Fibroblast of skin of left quadriceps (primary cell): ENCODE measurements at regions not wholly inside any gene's neighbourhood (a gene's known extent, or its start where the extent isn't known, plus 50 kb on each side); places are given as distances from the start of the nearest gene placed in this dataset.
A peak's percentile ranks its signal among the peaks of the same experiment; 100 is the strongest.

Experiments used
- DNase-seq, 2 experiments: peaks; one replicate each; pipeline ENCODE4 v3.0.0-alpha.2; 2013; ENCODE audit warnings: low read depth in 2 of 2

- no peak for DNase-seq
Observed at GRCh38 chr3:167895178-167895577, 159.7 kb downstream of the SERPINI1 start.

GRCh38 chr3:167892205-167892604 lies 156.7 kb downstream of the SERPINI1 start:
- no peak for DNase-seq

- peak; percentile 44 to 54 for DNase-seq
Observed at GRCh38 chr3:167887096-167887495, 151.6 kb downstream of the SERPINI1 start.

DNA sequence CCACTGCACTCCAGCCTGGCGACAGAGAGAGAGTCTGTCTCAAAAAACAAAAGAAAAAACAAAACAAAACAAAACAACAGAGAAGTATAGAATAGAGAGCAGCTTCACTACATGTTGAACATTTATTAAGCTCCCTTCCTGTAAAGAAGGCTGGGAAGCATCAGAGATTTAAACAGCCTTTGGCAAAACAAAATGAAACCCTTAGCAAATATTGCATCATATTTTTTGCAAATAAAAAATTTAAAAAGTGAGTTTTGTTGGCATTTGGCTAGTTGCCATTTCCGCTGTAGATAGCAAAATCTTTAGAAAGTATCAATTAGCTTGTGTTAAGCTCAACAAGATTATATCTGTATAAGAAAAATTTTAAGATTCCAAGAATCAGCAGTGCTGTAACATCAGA lies 151.2 kb downstream of the SERPINI1 start:
- DNase-seq, result no peak

DNA sequence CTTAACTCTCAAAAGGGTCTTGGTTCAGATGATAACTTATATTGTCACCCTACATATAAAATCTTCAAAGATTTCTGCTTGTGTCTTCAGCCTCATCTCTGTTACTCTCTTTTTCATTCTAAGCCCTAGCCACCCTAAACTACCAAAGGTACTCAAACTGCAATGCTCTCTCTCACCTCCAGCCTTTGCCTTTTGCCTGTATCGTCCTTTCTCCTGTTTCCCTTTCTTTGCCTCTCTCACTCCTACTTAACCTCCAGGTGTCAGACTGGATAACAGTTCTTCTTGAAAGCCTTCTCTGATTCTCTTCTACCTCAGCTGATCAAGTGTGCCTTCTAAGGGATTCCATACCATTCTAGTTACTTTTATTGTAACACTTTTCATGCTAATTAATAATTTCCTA lies 149.8 kb downstream of the SERPINI1 start:
- DNase-seq, result no peak

DNA sequence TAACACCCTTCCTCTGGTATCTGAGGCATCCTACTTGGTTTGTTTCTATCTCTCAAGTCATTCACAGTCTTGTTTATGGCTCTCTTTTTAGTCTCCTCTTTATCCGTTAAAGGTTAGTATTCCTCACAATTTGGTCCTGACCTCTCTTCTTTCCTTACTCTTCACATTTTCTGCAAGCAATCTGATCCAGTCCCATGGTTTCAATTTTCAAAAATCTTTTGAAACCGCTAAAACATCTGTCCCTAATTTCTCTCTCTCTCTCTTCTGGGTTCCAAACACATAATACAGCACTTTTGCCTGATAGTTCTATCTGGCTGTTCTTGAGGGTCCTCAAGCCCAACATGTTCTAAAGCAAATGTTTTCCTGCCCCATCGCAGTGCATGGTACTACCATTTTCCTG lies 149.0 kb downstream of the SERPINI1 start:
- DNase-seq, result no peak

DNA sequence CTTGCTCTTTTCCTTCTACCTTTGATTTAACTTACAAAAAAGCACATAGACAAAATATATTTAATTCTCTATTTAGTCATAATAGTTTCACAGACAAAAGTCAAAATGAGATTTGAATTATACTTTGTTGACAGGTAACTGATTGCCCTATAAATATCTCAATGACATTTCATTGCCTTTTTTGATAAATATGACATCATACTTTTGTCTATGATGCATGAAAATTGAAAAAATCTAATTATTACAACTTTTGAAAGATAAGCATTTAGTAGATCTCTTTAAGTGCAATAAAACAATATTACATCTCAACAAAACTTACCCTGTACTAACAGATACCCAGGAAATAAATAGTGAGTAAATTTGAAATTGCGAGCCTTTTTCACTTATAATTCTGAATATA lies 147.9 kb downstream of the SERPINI1 start:
- no peak for DNase-seq

DNA sequence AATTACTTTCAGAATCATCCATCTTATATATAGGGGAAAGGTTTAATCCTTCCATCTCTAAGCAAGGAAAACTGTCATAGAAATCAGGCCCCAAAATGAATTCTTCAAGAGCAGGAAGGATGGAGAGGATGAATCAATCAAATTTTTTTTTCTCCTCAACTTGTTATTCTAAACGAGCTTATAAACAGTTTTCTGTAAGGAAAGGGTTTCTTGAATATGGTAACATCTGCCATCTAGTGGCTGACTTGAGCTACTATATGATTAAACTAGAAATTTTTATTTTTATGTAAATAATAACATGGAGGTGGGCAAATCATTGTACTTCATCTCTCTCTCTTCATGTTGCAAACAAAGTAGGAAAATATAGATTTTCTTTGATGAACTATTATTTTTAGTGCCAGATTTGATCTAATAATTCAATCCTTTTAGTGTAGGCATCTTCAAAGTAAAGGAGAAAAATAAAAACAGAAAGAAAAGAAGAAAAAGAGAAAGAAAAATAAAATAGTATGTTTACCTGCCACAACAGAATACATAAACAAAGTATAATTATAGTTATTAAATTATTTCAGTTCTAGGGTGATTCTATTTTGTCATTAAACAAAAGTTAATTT lies 146.6 kb downstream of the SERPINI1 start:
- no peak for DNase-seq

GRCh38 chr3:167880183-167880582 lies 144.7 kb downstream of the SERPINI1 start:
- DNase-seq, result no peak

DNA sequence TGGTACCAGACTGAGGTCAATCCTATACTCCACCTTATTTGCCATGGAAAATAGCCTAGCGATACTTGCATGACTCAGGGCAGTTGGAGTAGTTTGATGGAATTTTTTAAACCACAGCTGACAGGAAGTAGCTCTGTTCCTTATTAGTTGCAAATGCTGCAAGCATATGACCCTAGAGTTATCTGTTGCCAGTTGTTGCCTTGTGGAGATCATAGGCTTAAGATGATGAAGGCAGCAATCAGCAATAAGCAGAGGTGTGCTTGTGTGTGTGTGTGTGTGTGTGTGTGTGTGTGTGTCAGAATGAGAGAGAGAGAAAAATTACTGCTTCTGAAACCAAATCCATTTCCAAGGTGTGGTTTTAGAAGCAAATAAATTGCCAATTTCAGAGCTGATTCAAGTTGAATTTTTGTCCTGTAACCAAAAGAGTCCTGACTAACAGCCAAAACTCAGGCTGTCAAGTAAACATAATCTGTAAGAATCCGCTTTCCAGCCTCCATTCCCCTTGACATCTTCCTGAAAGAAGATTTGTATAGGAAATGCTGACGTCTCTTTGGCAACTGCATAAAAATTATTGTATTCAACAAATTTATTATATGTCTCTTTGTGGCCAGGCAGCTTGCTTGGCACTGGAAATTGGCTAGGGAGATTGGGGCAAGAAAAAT lies 141.2 kb downstream of the SERPINI1 start:
- DNase-seq, result peak; percentile 74 to 77
